NCI-H345 (cell line): ENCODE measurements at regions not wholly inside any gene's neighbourhood (a gene's known extent, or its start where the extent isn't known, plus 50 kb on each side); places are given as distances from the start of the nearest gene placed in this dataset.
A peak's percentile ranks its signal among the peaks of the same experiment; 100 is the strongest.

ENCODE experiments used
- DNase-seq: peaks from one replicate; lab custom pipeline; 2025; lab: John Stamatoyannopoulos, UW

DNA sequence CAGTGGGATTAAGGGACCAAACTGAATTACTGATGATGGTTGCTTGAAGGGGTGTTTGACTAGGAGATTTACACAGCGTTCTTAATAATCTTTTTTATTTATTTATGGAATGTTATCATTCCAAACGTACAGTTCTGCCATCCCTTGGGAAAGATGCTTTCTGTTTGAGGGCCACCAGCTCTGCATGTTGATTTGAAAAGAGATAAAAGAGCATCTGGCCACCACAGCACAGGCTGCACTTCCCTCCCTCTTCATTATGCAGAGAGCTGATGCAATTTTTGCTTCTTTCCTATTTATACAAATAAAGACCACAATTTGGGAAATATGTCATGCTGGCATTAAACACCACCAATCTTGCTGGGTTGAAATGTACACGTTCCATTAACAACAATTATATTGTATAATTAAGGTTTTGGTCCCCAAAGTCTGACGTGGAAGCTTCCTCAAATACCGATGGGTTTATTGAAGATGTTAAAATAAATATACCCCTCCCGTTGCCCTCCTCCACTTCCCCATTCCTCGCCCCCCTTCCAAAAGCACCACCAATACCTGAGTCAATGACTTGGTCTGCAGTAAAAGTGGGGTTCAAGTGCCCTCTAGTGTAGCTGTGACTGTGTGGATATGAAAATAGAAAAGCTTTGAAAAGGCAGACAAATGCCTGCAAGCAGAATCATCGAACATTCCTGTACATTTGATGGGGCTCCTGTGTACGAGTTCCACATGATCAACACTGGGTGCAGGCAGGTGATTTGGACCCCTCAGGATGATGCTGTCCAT lies 211.9 kb downstream of the HRH4 start:
- peak; percentile 45 for DNase-seq

DNA sequence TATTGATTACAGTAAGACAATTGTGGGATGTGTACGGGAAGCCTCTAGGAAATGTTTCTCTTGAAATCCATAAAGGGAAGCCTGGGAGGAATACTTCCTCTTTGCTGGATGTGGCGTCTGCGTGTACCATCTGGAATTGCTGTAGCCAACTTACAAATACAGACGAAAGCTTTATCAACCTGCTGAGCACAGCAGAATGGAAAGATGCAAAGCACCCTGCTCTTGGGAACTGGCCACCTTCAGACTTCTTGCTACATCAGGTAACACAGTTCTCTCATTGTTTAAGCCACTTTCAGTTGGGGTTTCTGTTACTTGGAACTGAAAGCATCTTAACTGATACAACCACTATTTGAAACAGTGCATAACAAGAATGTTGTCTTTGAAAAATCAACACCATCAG lies 213.8 kb downstream of the HRH4 start:
- no peak for DNase-seq

DNA sequence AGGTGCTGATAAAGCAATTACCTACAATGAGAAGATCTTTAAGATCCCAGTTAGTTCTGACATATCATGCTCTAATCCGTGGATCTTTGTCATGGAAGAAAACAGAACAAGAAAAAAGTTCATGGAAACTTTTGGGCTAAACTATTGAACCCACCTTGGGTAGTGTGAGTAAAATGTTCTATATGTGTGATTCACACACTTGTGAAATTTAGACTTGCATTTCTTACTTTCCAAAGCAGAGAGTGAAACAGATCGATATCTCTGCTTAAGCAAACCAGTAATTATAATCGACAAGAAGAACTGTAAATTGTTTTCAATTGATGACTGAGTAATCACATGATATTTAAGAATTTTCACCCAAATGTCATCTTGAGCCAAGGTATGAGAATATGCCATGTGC lies 214.2 kb downstream of the HRH4 start:
- no peak for DNase-seq

DNA sequence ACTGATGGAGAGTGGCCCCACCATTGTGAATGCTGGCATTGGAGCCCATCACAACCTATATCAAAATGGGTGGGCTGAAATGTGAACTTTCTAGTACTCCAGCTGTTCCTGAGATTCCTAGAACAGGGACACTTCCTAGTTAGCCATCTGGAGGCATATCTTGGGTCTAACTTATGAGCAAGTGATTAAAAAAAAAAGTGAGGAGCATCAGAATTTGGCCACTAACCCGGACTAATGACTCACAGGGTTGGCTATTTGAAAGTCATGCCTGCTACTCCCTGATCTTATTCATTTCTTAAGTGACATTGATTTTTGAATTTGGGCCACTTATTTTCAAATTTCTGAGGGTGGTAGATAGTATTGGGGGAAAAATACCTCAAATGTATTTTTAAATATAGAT lies 216.6 kb downstream of the HRH4 start:
- no peak for DNase-seq

DNA sequence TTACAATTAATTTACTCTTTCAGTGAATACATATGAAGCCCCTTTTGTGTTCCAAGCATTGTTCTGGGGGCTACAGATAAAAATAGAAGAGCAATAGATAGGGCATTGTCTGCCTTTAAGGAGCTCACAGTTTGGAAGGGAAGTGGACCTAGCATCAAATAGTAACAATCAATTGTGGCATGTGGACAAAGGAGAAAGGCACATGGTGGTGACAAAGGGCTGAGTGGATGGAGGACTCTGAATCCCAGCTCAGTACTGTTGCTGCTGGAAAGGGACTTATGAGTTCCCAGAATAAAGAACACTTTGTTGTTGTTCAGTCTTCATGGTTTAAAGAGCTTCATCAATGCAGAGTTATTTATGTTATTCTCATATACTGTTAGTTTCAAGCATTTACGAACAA lies 217.7 kb downstream of the HRH4 start:
- DNase-seq, result no peak

DNA sequence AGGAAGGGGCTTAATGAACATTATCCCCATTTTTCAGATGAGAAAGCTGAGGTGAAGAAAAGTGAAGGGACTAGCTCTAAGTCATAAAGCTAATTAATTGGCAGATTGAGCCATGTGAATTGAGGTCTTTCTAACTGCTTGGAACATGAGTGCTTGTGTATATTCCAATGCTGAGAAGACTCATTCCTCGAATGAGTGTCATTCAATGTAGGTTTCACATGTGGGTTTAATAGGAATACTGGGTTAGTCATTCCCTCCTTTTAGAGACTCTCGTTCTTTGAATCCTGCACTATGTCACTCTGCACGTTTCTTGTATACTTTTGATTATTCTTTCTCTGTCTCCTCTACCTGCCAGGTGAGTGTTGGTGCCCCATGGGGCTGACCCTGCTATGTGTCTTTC lies 218.2 kb downstream of the HRH4 start:
- DNase-seq, result no peak

DNA sequence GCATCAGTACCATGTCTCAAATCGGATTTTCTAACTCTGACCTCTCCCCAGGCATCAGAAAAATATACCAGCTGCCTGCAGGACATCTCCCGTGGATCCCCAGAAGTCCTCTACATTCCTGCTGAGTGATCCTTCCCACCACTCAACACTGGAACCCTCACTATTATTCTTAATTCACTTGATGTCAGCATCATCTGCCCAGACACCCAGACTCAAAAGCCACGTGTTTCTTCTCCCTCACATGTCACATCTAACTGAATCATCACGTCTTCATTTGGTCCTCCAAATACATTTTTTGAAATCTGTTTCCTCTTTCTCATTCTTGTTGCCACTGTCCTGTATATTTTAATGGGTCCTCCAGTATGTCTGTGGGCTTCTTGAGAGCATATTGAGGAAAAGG lies 218.6 kb downstream of the HRH4 start:
- no peak for DNase-seq

DNA sequence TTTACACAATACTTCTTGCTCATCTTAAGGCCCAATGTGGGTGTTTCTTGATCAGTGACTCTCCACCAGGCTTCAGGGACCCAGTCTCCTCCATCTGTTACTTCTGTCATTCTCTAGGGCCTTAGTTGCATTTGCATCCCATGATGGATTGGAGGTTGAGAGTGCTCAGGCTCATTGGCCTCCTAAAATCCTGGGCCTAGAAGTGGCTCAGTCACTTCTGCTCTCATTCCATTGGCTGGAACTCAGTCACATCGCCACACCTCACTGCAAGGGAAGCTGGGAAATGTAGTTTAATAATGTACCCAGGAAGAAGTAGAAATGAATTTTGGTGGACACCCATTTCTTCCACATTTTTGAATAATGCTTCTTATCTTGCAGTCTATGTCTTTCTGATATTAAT lies 223.5 kb downstream of the HRH4 start:
- DNase-seq, result no peak

DNA sequence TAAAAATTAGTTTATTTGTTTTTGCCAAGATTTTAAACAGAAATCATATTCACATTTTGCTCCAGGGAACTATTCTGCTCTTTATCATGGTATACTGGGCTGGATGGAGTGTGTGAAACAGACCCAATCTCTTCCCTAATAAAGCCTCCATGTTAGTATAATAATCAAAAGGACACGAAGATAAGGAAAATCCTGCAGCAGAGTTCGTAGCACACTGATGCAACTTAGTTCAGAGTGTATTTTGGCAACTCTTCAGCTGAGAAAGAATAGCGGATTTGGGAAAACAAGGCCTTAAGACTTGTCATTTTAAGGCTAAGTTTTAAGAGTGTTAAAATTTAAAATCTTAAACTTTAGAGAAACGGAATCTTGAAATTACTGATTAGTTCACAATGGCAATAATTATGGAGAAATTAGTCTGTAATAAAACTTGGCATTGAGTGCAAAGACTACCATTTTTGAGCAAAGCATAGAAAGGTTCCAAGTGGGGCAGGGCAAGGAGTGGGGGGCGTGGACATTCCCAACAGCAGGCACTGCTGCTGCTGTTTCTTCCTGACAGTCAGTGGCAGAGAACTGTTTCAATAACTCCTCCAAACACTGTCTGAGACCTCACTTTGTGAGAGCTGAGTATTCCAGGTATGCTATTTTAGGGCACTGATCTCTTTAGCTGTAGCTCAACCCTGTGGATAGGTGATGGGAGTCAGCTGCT lies 225.0 kb downstream of the HRH4 start:
- DNase-seq, result no peak

DNA sequence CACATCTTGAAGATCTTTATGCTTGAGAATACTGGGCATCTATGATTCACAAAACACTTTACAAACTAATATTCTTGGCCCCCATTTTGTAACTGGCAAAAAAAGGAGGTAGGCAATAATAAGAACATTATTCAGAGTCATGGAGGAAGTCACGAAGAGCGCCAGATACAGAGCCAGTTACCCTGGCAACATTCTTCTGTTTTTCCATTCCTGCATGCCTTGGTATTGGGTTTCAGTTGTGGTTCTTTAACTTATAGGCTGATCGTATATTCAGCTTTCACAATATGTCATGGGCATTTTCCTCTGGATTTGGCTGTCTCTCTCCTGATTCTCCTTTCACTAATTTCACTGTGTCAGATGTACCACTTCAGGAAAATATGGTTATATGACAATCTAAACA lies 234.7 kb downstream of the HRH4 start:
- peak; percentile 81 for DNase-seq

DNA sequence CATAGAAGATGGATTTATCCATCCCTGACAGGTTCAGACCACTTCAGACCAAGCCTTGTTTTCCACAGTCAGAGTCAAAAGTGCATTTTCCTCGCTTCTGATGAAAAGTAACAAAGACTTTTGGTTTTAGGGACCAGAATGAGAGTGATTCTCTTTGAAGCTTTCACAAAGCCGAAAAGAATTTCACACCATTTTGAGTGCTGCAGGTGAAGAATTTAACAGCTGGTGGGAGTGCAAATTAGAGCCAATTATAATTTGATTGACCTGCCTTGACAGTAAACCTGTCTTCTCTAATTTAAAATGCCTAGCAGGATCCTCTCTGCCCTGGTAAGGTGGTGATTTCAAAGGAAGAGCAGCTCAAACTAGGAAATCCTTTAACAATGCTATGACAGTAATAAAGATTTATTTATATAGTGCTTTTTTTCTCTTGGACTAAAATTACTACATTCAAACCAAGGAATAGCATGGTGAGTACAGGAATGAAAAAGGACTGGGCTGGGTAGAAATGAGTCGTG lies 241.6 kb downstream of the HRH4 start:
- DNase-seq, result no peak

DNA sequence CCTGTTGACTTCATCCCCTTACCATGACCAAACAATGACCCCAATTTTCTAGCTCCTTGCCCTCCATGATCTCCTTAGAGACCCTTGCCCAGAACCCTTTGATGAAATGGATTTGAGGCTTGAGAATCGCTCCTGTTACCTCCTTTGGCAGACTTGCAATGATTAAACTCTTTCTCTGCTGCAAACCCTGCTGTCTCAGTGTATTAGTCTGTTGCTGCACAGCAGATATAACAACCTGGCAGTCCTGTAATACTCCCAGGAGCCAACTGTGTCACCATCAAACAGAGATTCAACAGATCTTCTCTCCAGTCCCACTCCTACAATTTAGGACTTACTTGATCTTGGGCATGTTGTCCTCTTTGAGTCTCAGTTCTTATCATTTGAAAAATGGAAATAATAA lies 242.9 kb downstream of the HRH4 start:
- DNase-seq, result no peak

DNA sequence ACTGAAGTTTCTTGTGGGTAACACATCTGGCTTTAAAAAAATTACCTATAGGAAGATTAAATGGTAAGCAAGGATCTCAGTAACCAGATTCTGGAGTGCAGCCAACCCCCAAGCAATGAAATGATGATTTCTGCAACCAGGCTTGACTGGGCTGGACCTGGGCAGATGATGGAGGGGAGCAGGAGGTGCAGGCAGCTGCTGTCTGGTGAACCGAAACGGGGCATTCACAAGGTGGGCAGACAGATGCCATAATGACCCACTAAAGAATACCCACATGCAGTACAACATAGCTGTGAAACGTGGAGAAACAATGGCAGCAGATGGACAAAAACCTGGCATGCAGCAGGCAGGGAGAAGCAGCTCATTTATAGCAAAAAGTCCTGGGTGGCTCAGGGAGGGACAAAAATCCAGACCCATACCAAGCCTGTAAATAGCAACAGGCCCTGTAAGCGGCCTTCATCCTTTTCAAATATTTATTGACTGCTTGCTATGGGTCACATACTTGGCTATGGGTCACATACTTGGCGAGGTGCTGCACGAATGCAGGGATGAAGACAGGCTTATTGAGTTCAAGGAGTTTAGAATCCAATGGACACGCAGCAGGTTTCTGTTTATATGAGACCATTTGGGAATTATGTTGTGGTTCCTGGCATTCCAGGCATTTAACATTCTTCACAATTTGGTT lies 244.7 kb downstream of the HRH4 start:
- peak; percentile 73 for DNase-seq

DNA sequence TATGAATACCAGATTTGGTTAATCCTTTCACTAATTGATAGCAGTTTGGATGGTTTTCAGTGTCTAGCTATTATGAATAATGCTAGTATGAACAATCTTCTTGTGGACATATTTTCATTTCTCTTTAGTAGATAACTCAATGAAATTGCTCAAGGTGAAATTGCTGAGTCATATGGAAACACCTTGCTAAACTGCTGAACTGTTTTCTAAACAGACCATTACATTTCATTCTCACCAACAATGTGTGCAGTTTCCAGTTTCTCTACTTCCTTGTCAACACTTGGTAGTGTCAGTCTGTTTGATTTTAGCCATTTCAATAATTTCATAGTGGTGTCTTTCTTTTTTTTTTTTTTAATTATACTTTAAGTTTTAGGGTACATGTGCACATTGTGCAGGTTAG lies 250.0 kb downstream of the HRH4 start:
- no peak for DNase-seq

DNA sequence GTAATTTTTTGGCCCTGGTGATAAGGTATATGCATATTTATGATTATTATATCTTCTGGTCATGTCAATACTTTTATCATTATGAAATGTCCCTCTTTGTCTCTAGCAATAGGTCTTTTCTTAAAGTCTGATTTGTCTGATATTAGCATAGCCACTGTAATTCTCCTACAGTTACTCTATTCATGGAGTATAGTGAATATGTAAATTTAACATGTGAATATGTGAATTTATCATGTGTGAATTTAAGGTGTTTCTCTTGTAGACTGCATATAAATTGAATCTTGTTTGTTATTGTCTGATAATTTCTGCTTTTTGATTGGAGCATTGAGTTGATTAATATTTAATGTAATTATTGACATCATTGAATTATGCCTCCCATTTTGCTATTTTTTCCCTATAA lies 259.4 kb downstream of the HRH4 start:
- no peak for DNase-seq

DNA sequence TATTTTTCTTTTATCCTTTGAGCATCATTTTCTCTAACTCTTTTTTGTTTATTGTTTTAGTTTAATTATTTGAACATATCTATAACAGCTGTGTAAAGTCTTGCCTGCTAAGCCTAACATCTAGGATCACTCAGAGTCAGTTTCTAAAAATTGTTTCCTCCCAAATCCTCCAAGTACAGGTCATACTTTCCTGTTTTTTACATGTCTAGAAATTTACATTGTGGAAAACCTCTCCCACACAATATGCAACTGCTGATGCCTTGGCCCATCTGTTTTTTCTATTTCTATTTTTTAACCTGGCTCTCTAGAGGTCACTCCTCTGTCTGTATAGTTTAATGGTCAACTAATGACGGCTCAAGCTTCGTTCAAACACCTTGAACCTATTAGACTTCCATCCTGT lies 261.0 kb downstream of the HRH4 start:
- no peak for DNase-seq

DNA sequence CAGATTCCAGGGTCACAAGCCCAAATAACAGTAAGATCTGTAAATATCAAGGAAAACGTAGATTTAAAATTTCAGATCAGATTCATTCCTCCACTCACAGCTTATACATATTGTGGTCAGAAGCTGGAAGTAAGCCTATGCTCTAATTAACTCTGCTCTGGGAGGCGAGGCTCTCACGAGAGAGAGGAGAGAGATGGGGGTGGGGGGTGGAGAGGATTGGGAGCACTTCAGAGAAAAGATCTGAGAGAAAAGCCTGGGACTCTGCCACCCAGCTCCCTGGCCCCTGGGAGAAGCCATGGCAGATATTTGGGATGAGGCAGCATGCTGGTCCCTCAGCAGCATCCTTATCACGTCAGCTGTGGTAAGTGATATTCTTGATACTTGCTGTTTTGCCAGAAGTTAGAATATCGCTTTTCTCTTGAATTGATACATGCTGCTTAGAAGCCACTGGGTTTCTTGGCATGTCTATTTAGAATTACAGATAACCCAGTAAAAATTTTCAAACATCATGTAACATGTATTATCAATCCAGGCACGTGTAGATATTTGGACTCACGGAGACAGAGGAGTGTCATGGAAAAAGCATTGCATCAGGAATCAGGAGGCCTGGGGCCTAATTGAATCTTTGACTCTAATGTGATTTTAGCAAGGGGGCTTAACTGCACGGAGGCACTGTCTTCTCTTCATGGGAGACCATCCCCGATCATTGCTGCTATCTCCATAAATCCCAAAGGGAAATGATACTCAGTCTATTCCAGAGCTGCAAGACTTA lies 265.4 kb downstream of the HRH4 start:
- DNase-seq, result no peak

DNA sequence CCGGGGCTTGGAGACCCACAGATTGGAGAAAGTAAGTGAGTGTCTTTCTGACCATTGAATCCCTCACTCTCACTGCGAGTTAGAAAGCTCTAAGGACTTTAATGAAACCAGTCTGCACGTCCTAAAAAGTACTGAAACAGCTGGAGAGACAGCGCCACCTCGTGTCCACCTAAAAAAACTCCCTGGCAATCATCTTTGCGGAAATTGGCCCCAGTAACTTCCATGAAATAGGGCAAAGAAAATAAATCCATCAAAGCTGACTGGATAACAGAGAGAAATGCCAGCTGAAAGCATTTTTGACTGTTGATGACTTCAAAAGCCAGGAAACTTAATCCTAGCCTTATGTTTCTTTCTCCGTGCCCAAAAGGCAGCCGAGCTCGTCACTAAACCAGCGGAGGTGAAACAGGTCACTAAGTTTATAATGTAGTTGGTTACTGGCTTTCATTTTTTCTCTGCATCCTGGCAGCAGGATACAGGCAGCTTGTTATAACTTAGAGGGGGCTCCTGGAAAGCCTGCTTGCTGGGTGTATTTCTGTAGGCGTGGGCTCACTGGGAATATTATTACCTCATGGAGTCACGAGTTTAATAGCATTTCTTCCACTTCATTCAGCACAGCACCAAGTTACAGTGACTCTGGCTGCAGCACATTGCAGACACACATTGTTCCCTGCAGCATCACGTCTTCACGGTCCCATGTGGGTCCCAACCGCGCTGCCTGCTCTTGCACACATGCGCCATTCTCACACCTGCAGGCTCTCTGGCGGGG lies 266.5 kb downstream of the HRH4 start:
- DNase-seq, result peak; percentile 80

DNA sequence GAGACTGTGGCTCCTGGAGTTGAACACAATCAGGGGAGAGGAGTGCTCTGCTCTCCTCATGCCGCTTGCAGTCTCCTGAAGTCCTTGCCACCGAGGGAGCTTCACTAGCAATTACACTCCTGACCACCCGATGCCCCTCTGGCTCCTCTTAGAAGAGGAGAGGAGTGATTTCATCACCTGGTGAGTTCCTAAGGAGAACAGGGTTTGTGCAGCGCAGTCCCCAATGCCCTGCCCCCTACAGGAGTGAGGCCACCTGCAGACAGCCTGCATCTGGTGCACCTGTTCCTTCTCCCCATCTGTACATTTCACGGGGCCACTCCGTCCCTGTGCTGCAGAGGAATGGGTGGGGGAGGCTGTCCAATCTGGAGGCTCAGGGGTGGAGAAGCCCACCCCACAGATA lies 267.2 kb downstream of the HRH4 start:
- DNase-seq, result no peak

DNA sequence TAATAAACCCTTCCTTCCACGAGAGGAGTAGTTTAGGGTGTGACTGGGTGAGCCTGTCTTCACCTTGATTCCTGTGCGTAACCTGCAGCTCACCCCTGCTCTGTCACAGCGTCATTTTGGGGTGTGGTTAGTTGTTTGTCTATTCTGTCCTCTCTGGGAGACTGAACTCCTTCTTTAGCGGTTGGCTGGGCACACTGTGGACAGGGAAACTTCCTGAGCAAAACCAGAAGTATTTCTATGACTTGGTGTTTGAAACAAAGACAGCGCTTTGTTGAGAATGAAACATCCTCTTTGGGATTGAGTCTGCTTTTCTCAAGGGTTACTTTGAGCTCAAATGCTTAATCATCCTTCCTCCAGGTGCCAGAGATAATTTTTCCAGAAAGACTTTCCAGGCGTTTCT lies 270.7 kb downstream of the HRH4 start:
- DNase-seq, result no peak

DNA sequence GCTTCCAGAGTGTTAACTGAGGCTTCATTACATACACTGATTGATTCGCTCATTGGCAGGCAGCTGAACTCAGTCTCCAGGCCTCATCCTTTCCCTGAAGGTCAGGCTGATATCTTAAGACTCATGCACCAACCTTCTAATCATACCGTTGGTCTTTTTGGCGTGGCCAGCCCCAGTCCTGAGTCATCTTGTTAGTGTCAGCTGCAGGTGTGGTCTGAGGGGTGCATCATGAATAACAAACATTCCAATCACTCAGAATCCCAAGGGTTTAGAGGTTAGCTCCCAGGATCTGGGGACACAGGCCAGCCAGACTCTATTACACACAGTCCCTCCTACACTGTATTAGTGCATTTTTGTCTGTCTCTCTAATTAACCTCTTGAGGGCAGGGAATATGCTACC lies 271.5 kb downstream of the HRH4 start:
- DNase-seq, result no peak

DNA sequence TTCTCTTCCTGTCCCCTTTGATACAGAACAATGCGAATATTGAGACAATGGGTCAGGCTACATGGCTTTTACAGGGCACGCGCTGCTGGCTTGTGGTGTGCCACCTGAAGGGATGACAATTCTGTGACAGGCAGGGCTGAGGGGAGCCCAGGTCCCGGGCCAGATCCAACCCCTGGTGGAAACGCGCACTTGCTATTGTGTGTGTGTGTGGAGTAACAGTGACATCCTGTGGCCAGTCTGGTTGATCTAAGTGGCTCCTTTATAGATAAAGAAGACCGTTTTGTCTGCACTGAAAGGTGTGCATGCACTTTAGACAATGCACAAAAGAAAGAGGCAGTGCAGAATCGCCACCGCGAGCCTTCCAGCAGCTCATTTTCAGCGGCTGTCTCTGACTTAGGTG lies 273.6 kb downstream of the HRH4 start:
- peak; percentile 11 for DNase-seq
